ENCODE measurements at regions not wholly inside any gene's neighbourhood (a gene's known extent, or its start where the extent isn't known, plus 50 kb on each side); places are given as distances from the start of the nearest gene placed in this dataset.

- H3K4me3 ChIP-seq (ENCODE audit: low read depth, low read length), result no peak overlapping the region
- no peak overlapping the region for H2BK12ac ChIP-seq (ENCODE audit: low read length)
- no peak for DNase-seq
- H3K9ac ChIP-seq (ENCODE audit: low read length), result no peak overlapping the region
- peak overlapping the region; percentile 33 for H3K4me2 ChIP-seq (ENCODE audit: low read length)
- no peaks in the 10 kb centered on the region for H3K27me3 ChIP-seq (ENCODE audit: insufficient read depth, low read length)
- no peak overlapping the region for H3K18ac ChIP-seq (ENCODE audit: low read length)
- H2AK5ac ChIP-seq (ENCODE audit: low read length), result no peak overlapping the region
- no peaks in the 10 kb centered on the region for H3K9me3 ChIP-seq (ENCODE audit: insufficient read depth, low read depth, low read length)
- no peak overlapping the region for H4K12ac ChIP-seq (ENCODE audit: low read depth, low read length)
- H4K8ac ChIP-seq (ENCODE audit: low read depth, low read length), result no peak overlapping the region
- no peak overlapping the region for H3K23ac ChIP-seq (ENCODE audit: low read length)
- WGBS (ENCODE audit: extremely low coverage, insufficient coverage, insufficient read length), result no CpG with 5 or more reads among the region's 28 CpGs
- no peak overlapping the region for H2BK5ac ChIP-seq (ENCODE audit: low read depth, low read length, poor library complexity)
- no peaks in the 10 kb centered on the region for H3K79me1 ChIP-seq (ENCODE audit: low read length)
- H3K27ac ChIP-seq (ENCODE audit: low read depth, low read length), result no peak overlapping the region
- no peak overlapping the region for H3K4ac ChIP-seq (ENCODE audit: low read depth, low read length)
- no peak overlapping the region for H2BK120ac ChIP-seq (ENCODE audit: insufficient read depth, low read length, poor library complexity)
- H3K14ac ChIP-seq (ENCODE audit: low read length), result no peak overlapping the region
- no peak overlapping the region for H2AFZ ChIP-seq (ENCODE audit: insufficient read depth, low read length, poor library complexity)
- peaks cover 0 to 5% of the 10 kb centered on the region in 2 experiments for H3K4me1 ChIP-seq (ENCODE audit: control insufficient read depth in 1 of 2, insufficient read depth in 2 of 2, low read length in 2 of 2)
- no peaks in the 10 kb centered on the region for H3K36me3 ChIP-seq (ENCODE audit: control insufficient read depth in 1 of 2, insufficient read depth in 2 of 2, low read length in 2 of 2)
- H3K79me2 ChIP-seq (ENCODE audit: control insufficient read depth, insufficient read depth, low read length, poor library complexity), result no peaks in the 10 kb centered on the region
- no peak overlapping the region for H4K91ac ChIP-seq (ENCODE audit: low read depth, low read length)
Measured at GRCh38 chr6:10112871-10113549, 301.9 kb downstream of the TFAP2A start.

GRCh38 chr6:10111975-10112374 is 302.9 kb downstream of the TFAP2A start:
- Histone ChIP-seq H3K18ac (ENCODE audit: low read length) (no peak overlapping the region), H4K91ac (ENCODE audit: low read depth, low read length) (no peak overlapping the region), H2BK12ac (ENCODE audit: low read length) (no peak overlapping the region), H3K9ac (ENCODE audit: low read length) (no peak overlapping the region), H3K79me2 (ENCODE audit: control insufficient read depth, insufficient read depth, low read length, poor library complexity) (no peaks in the 10 kb centered on the region), H4K12ac (ENCODE audit: low read depth, low read length) (no peak overlapping the region), H4K8ac (ENCODE audit: low read depth, low read length) (no peak overlapping the region), H2AFZ (ENCODE audit: insufficient read depth, low read length, poor library complexity) (no peak overlapping the region), H3K4me2 (ENCODE audit: low read length) (no peak overlapping the region), H3K4me3 (ENCODE audit: low read depth, low read length) (no peak overlapping the region), H3K4me1 (ENCODE audit: control insufficient read depth in 1 of 2, insufficient read depth in 2 of 2, low read length in 2 of 2) (peaks cover 0 to 5% of the 10 kb centered on the region in 2 experiments), H3K23ac (ENCODE audit: low read length) (no peak overlapping the region), H3K36me3 (ENCODE audit: control insufficient read depth in 1 of 2, insufficient read depth in 2 of 2, low read length in 2 of 2) (no peaks in the 10 kb centered on the region), H3K79me1 (ENCODE audit: low read length) (no peaks in the 10 kb centered on the region), H3K27me3 (ENCODE audit: insufficient read depth, low read length) (no peaks in the 10 kb centered on the region), H2BK120ac (ENCODE audit: insufficient read depth, low read length, poor library complexity) (no peak overlapping the region), H3K9me3 (ENCODE audit: insufficient read depth, low read depth, low read length) (no peaks in the 10 kb centered on the region), H2AK5ac (ENCODE audit: low read length) (no peak overlapping the region), H3K27ac (ENCODE audit: low read depth, low read length) (no peak overlapping the region), H3K14ac (ENCODE audit: low read length) (no peak overlapping the region), H2BK5ac (ENCODE audit: low read depth, low read length, poor library complexity) (no peak overlapping the region), H3K4ac (ENCODE audit: low read depth, low read length) (no peak overlapping the region)
- no peak for DNase-seq
- no CpG with 5 or more reads among the region's 7 CpGs for WGBS (ENCODE audit: extremely low coverage, insufficient coverage, insufficient read length)

- Histone ChIP-seq H2BK12ac (ENCODE audit: low read length) (no peak overlapping the region), H3K4ac (ENCODE audit: low read depth, low read length) (no peak overlapping the region), H2BK5ac (ENCODE audit: low read depth, low read length, poor library complexity) (no peak overlapping the region), H3K14ac (ENCODE audit: low read length) (no peak overlapping the region), H4K8ac (ENCODE audit: low read depth, low read length) (no peak overlapping the region), H4K12ac (ENCODE audit: low read depth, low read length) (no peak overlapping the region), H3K36me3 (ENCODE audit: control insufficient read depth in 1 of 2, insufficient read depth in 2 of 2, low read length in 2 of 2) (no peaks in the 10 kb centered on the region), H3K27ac (ENCODE audit: low read depth, low read length) (no peak overlapping the region), H2AK5ac (ENCODE audit: low read length) (no peak overlapping the region), H3K4me2 (ENCODE audit: low read length) (no peak overlapping the region), H3K9ac (ENCODE audit: low read length) (no peak overlapping the region), H3K79me1 (ENCODE audit: low read length) (no peaks in the 10 kb centered on the region), H3K23ac (ENCODE audit: low read length) (no peak overlapping the region), H2AFZ (ENCODE audit: insufficient read depth, low read length, poor library complexity) (no peak overlapping the region), H3K79me2 (ENCODE audit: control insufficient read depth, insufficient read depth, low read length, poor library complexity) (no peaks in the 10 kb centered on the region), H2BK120ac (ENCODE audit: insufficient read depth, low read length, poor library complexity) (no peak overlapping the region), H3K4me3 (ENCODE audit: low read depth, low read length) (no peak overlapping the region), H3K18ac (ENCODE audit: low read length) (no peak overlapping the region), H3K9me3 (ENCODE audit: insufficient read depth, low read depth, low read length) (no peaks in the 10 kb centered on the region), H4K91ac (ENCODE audit: low read depth, low read length) (no peak overlapping the region), H3K27me3 (ENCODE audit: insufficient read depth, low read length) (no peaks in the 10 kb centered on the region), H3K4me1 (ENCODE audit: control insufficient read depth in 1 of 2, insufficient read depth in 2 of 2, low read length in 2 of 2) (peaks cover 6 to 7% of the 10 kb centered on the region in 2 experiments)
- no peak for DNase-seq
- WGBS (ENCODE audit: extremely low coverage, insufficient coverage, insufficient read length), result no CpG with 5 or more reads among the region's 4 CpGs
Measured at GRCh38 chr6:10101551-10102252, 313.2 kb downstream of the TFAP2A start.

GRCh38 chr6:10099529-10100140 is 315.2 kb downstream of the TFAP2A start:
- no peak overlapping the region for H3K27ac ChIP-seq (ENCODE audit: low read depth, low read length)
- no peaks in the 10 kb centered on the region for H3K9me3 ChIP-seq (ENCODE audit: insufficient read depth, low read depth, low read length)
- H4K8ac ChIP-seq (ENCODE audit: low read depth, low read length), result no peak overlapping the region
- H3K79me2 ChIP-seq (ENCODE audit: control insufficient read depth, insufficient read depth, low read length, poor library complexity), result no peaks in the 10 kb centered on the region
- no peak overlapping the region for H3K23ac ChIP-seq (ENCODE audit: low read length)
- peak; percentile 7 to 23 for DNase-seq
- H3K36me3 ChIP-seq (ENCODE audit: control insufficient read depth in 1 of 2, insufficient read depth in 2 of 2, low read length in 2 of 2), result no peaks in the 10 kb centered on the region
- no peak overlapping the region for H4K12ac ChIP-seq (ENCODE audit: low read depth, low read length)
- no peaks in the 10 kb centered on the region for H3K79me1 ChIP-seq (ENCODE audit: low read length)
- WGBS (ENCODE audit: extremely low coverage, insufficient coverage, insufficient read length), result no CpG with 5 or more reads among the region's 9 CpGs
- no peak overlapping the region for H2BK5ac ChIP-seq (ENCODE audit: low read depth, low read length, poor library complexity)
- H2BK12ac ChIP-seq (ENCODE audit: low read length), result no peak overlapping the region
- H3K4me3 ChIP-seq (ENCODE audit: low read depth, low read length), result no peak overlapping the region
- no peak overlapping the region for H3K4ac ChIP-seq (ENCODE audit: low read depth, low read length)
- no peak overlapping the region for H2AK5ac ChIP-seq (ENCODE audit: low read length)
- H3K27me3 ChIP-seq (ENCODE audit: insufficient read depth, low read length), result no peaks in the 10 kb centered on the region
- H4K91ac ChIP-seq (ENCODE audit: low read depth, low read length), result no peak overlapping the region
- no peak overlapping the region for H3K18ac ChIP-seq (ENCODE audit: low read length)
- no peak overlapping the region for H2AFZ ChIP-seq (ENCODE audit: insufficient read depth, low read length, poor library complexity)
- H3K4me2 ChIP-seq (ENCODE audit: low read length), result peak overlapping the region; percentile 31
- H3K14ac ChIP-seq (ENCODE audit: low read length), result no peak overlapping the region
- peaks cover 6 to 7% of the 10 kb centered on the region in 2 experiments for H3K4me1 ChIP-seq (ENCODE audit: control insufficient read depth in 1 of 2, insufficient read depth in 2 of 2, low read length in 2 of 2)
- no peak overlapping the region for H2BK120ac ChIP-seq (ENCODE audit: insufficient read depth, low read length, poor library complexity)
- H3K9ac ChIP-seq (ENCODE audit: low read length), result no peak overlapping the region
